Activated B cell treated with CpG ODN at 0.5 μM for 24 hours (primary cell): ENCODE measurements at regions not wholly inside any gene's neighbourhood (a gene's known extent, or its start where the extent isn't known, plus 50 kb on each side); places are given as distances from the start of the nearest gene placed in this dataset.

Experiments used
- ATAC-seq: fragments of 200-7000 bp; cut with Tn5 transposase; one replicate; pipeline ENCODE4 v1.10.0; 2021; ENCODE audit warnings: low read depth, mild to moderate bottlenecking, moderate library complexity
- CTCF ChIA-PET: fragments of 350-600 bp; sonication (Branson Sonifier 250); formaldehyde crosslinking; loops from one replicate; lab custom pipeline; 2021; ENCODE audit warnings: antibody characterized with exemption; lab: Charles Lee
- POLR2A ChIA-PET: fragments of 350-600 bp; sonication (Branson Sonifier 250); formaldehyde crosslinking; loops from one replicate; lab custom pipeline; 2021; ENCODE audit warnings: antibody characterized with exemption; lab: Charles Lee
- DNase-seq: peaks from one replicate; pipeline ENCODE4 v3.0.0; 2022
- H3K27ac Mint-ChIP-seq: one replicate; pipeline ENCODE4 v1.8.0; 2020; ENCODE audit warnings: mixed read lengths
- H3K27me3 Mint-ChIP-seq: one replicate; pipeline ENCODE4 v1.8.0; 2021; ENCODE audit warnings: mixed read lengths
- H3K36me3 Mint-ChIP-seq: one replicate; pipeline ENCODE4 v1.8.0; 2021; ENCODE audit warnings: low read depth, mixed read lengths
- H3K4me1 Mint-ChIP-seq: one replicate; pipeline ENCODE4 v1.8.0; 2021; ENCODE audit warnings: mixed read lengths
- H3K4me3 Mint-ChIP-seq: one replicate; pipeline ENCODE4 v1.8.0; 2020; ENCODE audit warnings: mild to moderate bottlenecking, mixed read lengths
- H3K9me3 Mint-ChIP-seq: one replicate; pipeline ENCODE4 v1.8.0; 2020; ENCODE audit warnings: mixed read lengths
- intact Hi-C: fragments of 100-400 bp; cut with micrococcal nuclease; formaldehyde crosslinking; loops from one replicate; pipeline ENCODE4 v1.15.1; 2024
- TF ChIP-seq, protein P1 (sequence below): fragments of 200-600 bp; IDR thresholded peaks from one replicate; pipeline ENCODE4 v1.8.0; 2022; ENCODE audit warnings: antibody characterized with exemption, mild to moderate bottlenecking

DNA sequence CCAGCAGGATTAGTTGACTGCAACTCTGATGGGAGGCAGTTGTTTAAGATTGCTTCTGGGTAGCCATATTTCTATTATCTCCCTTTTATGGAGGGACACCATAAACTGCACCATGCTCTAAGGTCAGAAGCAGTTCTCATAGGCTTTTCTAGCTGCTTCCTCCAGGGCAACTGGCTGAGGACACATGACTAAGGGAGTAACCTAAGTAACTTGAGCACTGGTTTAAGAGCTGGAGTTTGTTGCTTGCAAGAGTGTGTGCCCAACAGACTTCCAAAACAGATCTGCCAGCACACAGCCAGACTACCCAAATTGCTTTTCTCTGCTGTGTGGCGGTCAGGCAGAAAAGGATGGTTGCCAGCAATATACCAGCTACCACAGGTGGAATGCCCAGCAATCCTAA is 111.2 kb upstream of the LHX8 start:
- DNase-seq: no peak
- no peak overlapping the region for H3K4me3 Mint-ChIP-seq
- no peaks in the 10 kb centered on the region for H3K27me3 Mint-ChIP-seq
- H3K36me3 Mint-ChIP-seq: no peaks in the 10 kb centered on the region
- no peak for ATAC-seq
- peaks cover 2% of the 10 kb centered on the region for H3K9me3 Mint-ChIP-seq
- H3K4me1 Mint-ChIP-seq: no peaks in the 10 kb centered on the region
- ChIA-PET CTCF (no interaction called here), POLR2A (no interaction called here)
- TF ChIP-seq, protein P1, sequence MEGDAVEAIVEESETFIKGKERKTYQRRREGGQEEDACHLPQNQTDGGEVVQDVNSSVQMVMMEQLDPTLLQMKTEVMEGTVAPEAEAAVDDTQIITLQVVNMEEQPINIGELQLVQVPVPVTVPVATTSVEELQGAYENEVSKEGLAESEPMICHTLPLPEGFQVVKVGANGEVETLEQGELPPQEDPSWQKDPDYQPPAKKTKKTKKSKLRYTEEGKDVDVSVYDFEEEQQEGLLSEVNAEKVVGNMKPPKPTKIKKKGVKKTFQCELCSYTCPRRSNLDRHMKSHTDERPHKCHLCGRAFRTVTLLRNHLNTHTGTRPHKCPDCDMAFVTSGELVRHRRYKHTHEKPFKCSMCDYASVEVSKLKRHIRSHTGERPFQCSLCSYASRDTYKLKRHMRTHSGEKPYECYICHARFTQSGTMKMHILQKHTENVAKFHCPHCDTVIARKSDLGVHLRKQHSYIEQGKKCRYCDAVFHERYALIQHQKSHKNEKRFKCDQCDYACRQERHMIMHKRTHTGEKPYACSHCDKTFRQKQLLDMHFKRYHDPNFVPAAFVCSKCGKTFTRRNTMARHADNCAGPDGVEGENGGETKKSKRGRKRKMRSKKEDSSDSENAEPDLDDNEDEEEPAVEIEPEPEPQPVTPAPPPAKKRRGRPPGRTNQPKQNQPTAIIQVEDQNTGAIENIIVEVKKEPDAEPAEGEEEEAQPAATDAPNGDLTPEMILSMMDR: no peak
- intact Hi-C loops: no loop called here
- H3K27ac Mint-ChIP-seq: no peak overlapping the region

DNA sequence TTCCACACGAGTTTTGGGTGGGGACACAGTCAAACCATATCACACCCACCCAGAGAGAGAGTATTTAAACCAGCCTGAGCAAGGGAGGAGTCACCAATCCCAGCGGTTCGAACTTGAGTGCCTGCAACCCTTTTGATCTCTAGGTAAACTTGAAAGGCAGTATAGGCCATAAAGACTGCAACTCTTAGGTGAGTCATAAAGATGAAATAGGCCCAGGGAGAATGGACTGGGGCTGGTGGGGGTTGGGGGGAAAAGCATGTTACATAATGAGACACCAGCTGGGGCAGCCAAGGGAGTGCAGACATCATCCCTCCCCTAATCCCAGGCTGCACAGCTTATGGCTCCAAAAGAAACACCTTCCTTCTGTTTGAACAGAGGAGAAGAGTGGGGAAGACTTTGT is 99.8 kb upstream of the LHX8 start:
- no peak for ATAC-seq
- TF ChIP-seq, protein P1: no peak
- ChIA-PET CTCF (no interaction called here), POLR2A (no interaction called here)
- no peaks in the 10 kb centered on the region for H3K27me3 Mint-ChIP-seq
- no peak for DNase-seq
- no peak overlapping the region for H3K27ac Mint-ChIP-seq
- H3K9me3 Mint-ChIP-seq: peaks cover 4% of the 10 kb centered on the region
- no peak overlapping the region for H3K4me3 Mint-ChIP-seq
- H3K36me3 Mint-ChIP-seq: no peaks in the 10 kb centered on the region
- H3K4me1 Mint-ChIP-seq: no peaks in the 10 kb centered on the region
- intact Hi-C loops: no loop called here

DNA sequence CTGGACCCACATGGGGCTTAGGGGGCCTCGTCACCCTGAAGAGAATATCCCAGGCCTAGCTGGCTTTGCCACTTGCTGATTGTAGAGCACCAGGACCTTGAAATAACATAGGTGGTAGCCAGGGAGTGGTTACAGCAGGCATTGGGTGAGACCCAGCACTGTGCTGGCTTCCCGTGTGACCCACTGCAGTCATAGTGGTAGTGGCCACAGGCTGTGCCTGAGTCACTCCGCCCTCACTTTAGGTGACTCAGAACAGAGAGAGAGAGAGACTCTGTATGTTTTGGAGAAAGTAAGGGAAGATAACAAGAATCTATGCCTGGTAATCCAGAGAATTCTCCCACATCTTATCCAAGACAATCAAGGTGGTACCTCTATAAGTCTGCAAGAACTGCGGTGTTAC is 98.7 kb upstream of the LHX8 start:
- POLR2A ChIA-PET: no interaction called here
- no peak for DNase-seq
- Mint-ChIP-seq H3K9me3 (peaks cover 5% of the 10 kb centered on the region), H3K4me3 (no peak overlapping the region), H3K36me3 (no peaks in the 10 kb centered on the region), H3K27me3 (no peaks in the 10 kb centered on the region), H3K27ac (no peak overlapping the region), H3K4me1 (no peaks in the 10 kb centered on the region)
- TF ChIP-seq, protein P1: no peak
- intact Hi-C loops: no loop called here
- no peak for ATAC-seq
- CTCF ChIA-PET: no interaction called here

DNA sequence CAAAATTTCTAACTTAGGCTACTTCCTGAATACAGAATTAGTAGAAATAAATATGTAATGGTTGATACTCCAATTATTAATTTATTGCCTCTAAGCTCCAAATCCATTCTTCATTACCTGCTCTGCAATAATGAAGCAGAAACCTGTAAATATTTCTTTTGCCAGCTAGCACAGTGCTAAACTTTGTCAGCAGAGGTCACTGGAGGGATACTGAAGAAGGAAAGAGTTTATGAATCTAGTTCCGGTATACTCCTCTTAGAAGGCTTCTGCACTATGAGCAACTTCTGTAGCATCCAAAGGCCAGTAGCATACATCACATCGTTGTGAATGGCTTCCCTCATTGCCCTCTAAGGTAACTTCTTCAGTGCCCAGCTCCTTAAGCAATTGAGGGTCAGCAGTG is 81.0 kb upstream of the LHX8 start:
- Mint-ChIP-seq H3K36me3 (no peaks in the 10 kb centered on the region), H3K27me3 (no peaks in the 10 kb centered on the region), H3K27ac (no peak overlapping the region), H3K9me3 (peaks cover 3% of the 10 kb centered on the region), H3K4me3 (no peak overlapping the region), H3K4me1 (no peaks in the 10 kb centered on the region)
- CTCF ChIA-PET: no interaction called here
- DNase-seq: no peak
- POLR2A ChIA-PET: no interaction called here
- intact Hi-C loops: no loop called here
- TF ChIP-seq, protein P1: no peak
- ATAC-seq: no peak

DNA sequence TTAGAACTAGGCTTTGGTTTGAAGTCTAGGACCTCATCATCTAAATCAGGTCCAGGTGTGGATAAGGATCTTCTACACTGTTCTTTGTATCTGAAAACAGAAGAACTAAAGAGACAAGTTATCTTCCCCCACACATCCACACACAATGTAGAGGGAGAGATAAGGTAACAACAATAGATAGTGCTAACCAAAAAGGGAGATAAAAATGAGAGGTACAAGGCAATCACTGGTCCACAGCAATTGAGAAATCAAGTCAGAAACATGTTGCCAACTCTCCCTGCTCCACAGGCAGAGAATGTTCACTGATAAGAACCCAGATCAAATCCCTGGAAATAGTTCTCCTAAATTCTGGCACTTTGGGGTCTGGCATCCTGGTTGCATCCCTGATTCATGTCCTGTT is 75.8 kb upstream of the LHX8 start:
- DNase-seq: no peak
- CTCF ChIA-PET: no interaction called here
- no peaks in the 10 kb centered on the region for H3K27me3 Mint-ChIP-seq

More for the DNA sequence above, 75.8 kb upstream of the LHX8 start:
- ATAC-seq: no peak
- Mint-ChIP-seq H3K27ac (no peak overlapping the region), H3K4me1 (no peaks in the 10 kb centered on the region), H3K36me3 (no peaks in the 10 kb centered on the region), H3K9me3 (peaks cover 12% of the 10 kb centered on the region), H3K4me3 (no peak overlapping the region)
- intact Hi-C loops: no loop called here
- TF ChIP-seq, protein P1: no peak
- POLR2A ChIA-PET: no interaction called here
